Natural killer cell treated with Interleukin-12 subunit alpha and Interleukin-12 subunit beta and Interleukin-15 and Interleukin-18, amount 100 ng/mL, for 72 hours (primary cell): ENCODE measurements at regions not wholly inside any gene's neighbourhood (a gene's known extent, or its start where the extent isn't known, plus 50 kb on each side); places are given as distances from the start of the nearest gene placed in this dataset.
"Not testable (repeated sequence)": the region's sequence is repeated elsewhere in the genome, so short reads cannot be mapped to it uniquely, and the experiment has no call there.

ENCODE experiments used
- ATAC-seq, 2 donors: fragments of 150-1000 bp; cut with Tn5 transposase in 1 of 2; sonication (Bioruptor Pico), chemical (Tn5 transposase) in 1 of 2; 2 replicates each; pipeline ENCODE4 v1.10.0; 2021
- DNase-seq: peaks from one replicate; pipeline ENCODE4 v3.0.0; 2022; ENCODE audit warnings: low spot score
- H3K27ac Mint-ChIP-seq, 2 donors: 1 replicate in 1 of 2; 2 replicates in 1 of 2; pipeline ENCODE4 v1.8.0; 2022; ENCODE audit warnings: mixed read lengths in 2 of 2, mild to moderate bottlenecking in 1 of 2, moderate library complexity in 1 of 2
- H3K27me3 Mint-ChIP-seq, 2 donors: 1 replicate in 1 of 2; 2 replicates in 1 of 2; pipeline ENCODE4 v1.8.0; 2022; ENCODE audit warnings: mixed read lengths in 2 of 2
- H3K36me3 Mint-ChIP-seq: one replicate; pipeline ENCODE4 v1.8.0; 2022; ENCODE audit warnings: mixed read lengths
- H3K4me1 Mint-ChIP-seq, 2 donors: 1 replicate in 1 of 2; 2 replicates in 1 of 2; pipeline ENCODE4 v1.8.0; 2022; ENCODE audit warnings: low read depth in 2 of 2, mixed read lengths in 2 of 2, mild to moderate bottlenecking in 1 of 2
- H3K4me3 Mint-ChIP-seq: one replicate; pipeline ENCODE4 v1.8.0; 2022; ENCODE audit warnings: mixed read lengths
- H3K9me3 Mint-ChIP-seq: 2 replicates; pipeline ENCODE4 v1.8.0; 2022; ENCODE audit warnings: mixed read lengths

- H3K9me3 Mint-ChIP-seq, H3K4me1 Mint-ChIP-seq: not testable (repeated sequence)
- peaks cover 8 to 31% of the 10 kb centered on the region in 2 donors for H3K27me3 Mint-ChIP-seq
Observed at GRCh38 chr6:71007298-71007697, 50.4 kb upstream of the B3GAT2 start.

GRCh38 chr6:71011871-71012371 is 55.1 kb upstream of the B3GAT2 start:
- Mint-ChIP-seq H3K27me3 (peaks cover 12 to 38% of the 10 kb centered on the region in 2 donors), H3K27ac (no peak overlapping the region), H3K4me1 (no peaks in the 10 kb centered on the region), H3K36me3 (no peaks in the 10 kb centered on the region), H3K9me3 (no peaks in the 10 kb centered on the region), H3K4me3 (no peak overlapping the region)
- ATAC-seq (no peak), DNase-seq (no peak)

More at GRCh38 chr6:71007298-71007697, 50.4 kb upstream of the B3GAT2 start:
- ATAC-seq, DNase-seq, H3K36me3 Mint-ChIP-seq, H3K27ac Mint-ChIP-seq, H3K4me3 Mint-ChIP-seq: not testable (repeated sequence)

GRCh38 chr6:71012866-71013469 is 56.1 kb upstream of the B3GAT2 start:
- H3K9me3 Mint-ChIP-seq, result no peaks in the 10 kb centered on the region
- no peaks in the 10 kb centered on the region for H3K4me1 Mint-ChIP-seq
- H3K27me3 Mint-ChIP-seq, result peaks cover 12 to 33% of the 10 kb centered on the region in 2 donors
- DNase-seq (no peak), ATAC-seq (peak in 1 of 2 donors; percentile 68)
- no peak overlapping the region for H3K4me3 Mint-ChIP-seq
- H3K36me3 Mint-ChIP-seq, result no peaks in the 10 kb centered on the region
- no peak overlapping the region for H3K27ac Mint-ChIP-seq

GRCh38 chr6:71015392-71015791 is 58.5 kb upstream of the B3GAT2 start:
- Mint-ChIP-seq H3K27ac (no peak overlapping the region), H3K4me1 (no peaks in the 10 kb centered on the region), H3K9me3 (no peaks in the 10 kb centered on the region), H3K36me3 (no peaks in the 10 kb centered on the region), H3K27me3 (peaks cover 7 to 27% of the 10 kb centered on the region in 2 donors), H3K4me3 (no peak overlapping the region)
- DNase-seq (no peak), ATAC-seq (no peak)

GRCh38 chr6:71028236-71028876 is 71.5 kb upstream of the B3GAT2 start:
- DNase-seq (no peak), ATAC-seq (no peak)
- Mint-ChIP-seq H3K4me3 (no peak overlapping the region), H3K27ac (no peak overlapping the region), H3K27me3 (peaks cover 3 to 9% of the 10 kb centered on the region in 2 donors), H3K4me1 (no peaks in the 10 kb centered on the region), H3K9me3 (peaks cover 3% of the 10 kb centered on the region), H3K36me3 (no peaks in the 10 kb centered on the region)

GRCh38 chr6:71028877-71029252 is 72.0 kb upstream of the B3GAT2 start:
- ATAC-seq, result no peak
- DNase-seq, result no peak
- H3K36me3 Mint-ChIP-seq, result no peaks in the 10 kb centered on the region
- peaks cover 3% of the 10 kb centered on the region for H3K9me3 Mint-ChIP-seq
- H3K4me1 Mint-ChIP-seq, result no peaks in the 10 kb centered on the region
- no peak overlapping the region for H3K27ac Mint-ChIP-seq
- no peak overlapping the region for H3K4me3 Mint-ChIP-seq
- H3K27me3 Mint-ChIP-seq, result peaks cover 3 to 9% of the 10 kb centered on the region in 2 donors

- ATAC-seq (no peak), DNase-seq (no peak)
- Mint-ChIP-seq H3K27me3 (peaks cover 3 to 9% of the 10 kb centered on the region in 2 donors), H3K4me1 (no peaks in the 10 kb centered on the region), H3K4me3 (no peak overlapping the region), H3K9me3 (peaks cover 3% of the 10 kb centered on the region), H3K36me3 (no peaks in the 10 kb centered on the region), H3K27ac (no peak overlapping the region)
Observed at GRCh38 chr6:71029555-71029954, 72.7 kb upstream of the B3GAT2 start.

GRCh38 chr6:71031912-71032311 is 75.1 kb upstream of the B3GAT2 start:
- Mint-ChIP-seq H3K4me1 (no peaks in the 10 kb centered on the region), H3K9me3 (peaks cover 3% of the 10 kb centered on the region), H3K27me3 (peaks cover 7 to 9% of the 10 kb centered on the region in 2 donors), H3K4me3 (no peak overlapping the region), H3K36me3 (no peaks in the 10 kb centered on the region), H3K27ac (no peak overlapping the region)
- no peak for DNase-seq
- ATAC-seq, result no peak

GRCh38 chr6:71033171-71033570 is 76.3 kb upstream of the B3GAT2 start:
- Mint-ChIP-seq H3K4me3 (no peak overlapping the region), H3K36me3 (no peaks in the 10 kb centered on the region), H3K4me1 (no peaks in the 10 kb centered on the region), H3K27me3 (peaks cover 7 to 9% of the 10 kb centered on the region in 2 donors), H3K27ac (no peak overlapping the region), H3K9me3 (peaks cover 3% of the 10 kb centered on the region)
- ATAC-seq (no peak), DNase-seq (no peak)

- Mint-ChIP-seq H3K27ac (no peak overlapping the region), H3K27me3 (peaks cover 7 to 9% of the 10 kb centered on the region in 2 donors), H3K9me3 (peaks cover 3% of the 10 kb centered on the region), H3K4me1 (no peaks in the 10 kb centered on the region), H3K36me3 (no peaks in the 10 kb centered on the region), H3K4me3 (no peak overlapping the region)
- ATAC-seq (no peak), DNase-seq (no peak)
Observed at GRCh38 chr6:71033890-71034289, 77.0 kb upstream of the B3GAT2 start.

GRCh38 chr6:71034563-71035345 is 77.9 kb upstream of the B3GAT2 start:
- ATAC-seq (no peak), DNase-seq (no peak)
- peaks cover 7 to 9% of the 10 kb centered on the region in 2 donors for H3K27me3 Mint-ChIP-seq
- H3K27ac Mint-ChIP-seq, result no peak overlapping the region
- H3K4me1 Mint-ChIP-seq, result no peaks in the 10 kb centered on the region
- no peak overlapping the region for H3K4me3 Mint-ChIP-seq
- H3K9me3 Mint-ChIP-seq, result peaks cover 3% of the 10 kb centered on the region
- H3K36me3 Mint-ChIP-seq, result no peaks in the 10 kb centered on the region

- ATAC-seq (no peak), DNase-seq (no peak)
- H3K4me1 Mint-ChIP-seq, result no peaks in the 10 kb centered on the region
- peaks cover 2 to 7% of the 10 kb centered on the region in 2 donors for H3K27me3 Mint-ChIP-seq
- H3K4me3 Mint-ChIP-seq, result no peak overlapping the region
- no peak overlapping the region for H3K27ac Mint-ChIP-seq
- H3K9me3 Mint-ChIP-seq, result no peaks in the 10 kb centered on the region
- H3K36me3 Mint-ChIP-seq, result no peaks in the 10 kb centered on the region
Observed at GRCh38 chr6:71035871-71036270, 79.0 kb upstream of the B3GAT2 start.

- no peaks in the 10 kb centered on the region for H3K4me1 Mint-ChIP-seq
- no peak for DNase-seq
- no peak overlapping the region for H3K4me3 Mint-ChIP-seq
- no peak for ATAC-seq
- no peaks in the 10 kb centered on the region for H3K9me3 Mint-ChIP-seq
- H3K36me3 Mint-ChIP-seq, result no peaks in the 10 kb centered on the region
- H3K27me3 Mint-ChIP-seq, result peaks cover 3 to 6% of the 10 kb centered on the region in 2 donors
- no peak overlapping the region for H3K27ac Mint-ChIP-seq
Observed at GRCh38 chr6:71038711-71039344, 82.0 kb upstream of the B3GAT2 start.
